ENCODE measurements at regions not wholly inside any gene's neighbourhood (a gene's known extent, or its start where the extent isn't known, plus 50 kb on each side); places are given as distances from the start of the nearest gene placed in this dataset.

DNA sequence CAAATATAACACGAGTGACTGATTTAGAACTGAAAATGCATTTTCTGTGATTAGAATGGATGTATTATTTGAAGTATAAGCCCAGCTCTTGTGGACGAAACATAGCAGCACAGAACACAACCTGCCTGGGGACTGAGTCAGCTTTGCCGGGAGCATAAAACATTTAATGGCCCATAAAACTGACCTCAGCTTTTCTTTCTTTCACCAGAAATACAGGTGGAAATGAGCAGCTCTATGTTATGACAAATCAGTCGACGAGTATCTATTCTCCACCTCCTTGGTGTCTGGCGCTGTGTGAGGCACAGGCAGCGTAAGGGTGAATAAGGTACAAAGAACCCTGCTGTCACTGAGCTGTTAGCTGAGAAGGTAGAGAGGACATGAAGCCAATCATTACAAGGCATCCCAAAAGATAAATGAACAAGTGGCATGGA is 471.6 kb upstream of the AKR1E2 start:
- H3K27ac ChIP-seq (ENCODE audit: extremely low read depth, low read depth, low read length): peak overlapping the region; percentile 64
- H3K9me3 ChIP-seq (ENCODE audit: control insufficient read depth, insufficient read depth, low read depth, low read length): no peaks in the 10 kb centered on the region
- no peaks in the 10 kb centered on the region for H3K36me3 ChIP-seq (ENCODE audit: control insufficient read depth in 2 of 2, insufficient read depth in 1 of 2, low read length in 2 of 2)
- H3K4me3 ChIP-seq (ENCODE audit: low read depth, low read length): no peak overlapping the region
- H3K4me1 ChIP-seq (ENCODE audit: control insufficient read depth, insufficient read depth, low read length): peaks cover 22% of the 10 kb centered on the region
- CTCF ChIA-PET: interaction anchor here (0.5 to 1.2 kb wide), 4 partner anchors 10 to 526 kb away, joined by 3 to 4 read pairs (median 3); no protein-coding TSS in a partner anchor
- POLR2A ChIA-PET: interaction anchor here (1.1 to 1.3 kb wide), 2 partner anchors 10 to 569 kb away, joined by 4 to 8 read pairs; partner anchors contain the start of gene KLF6
- TF ChIP-seq HOXD13 (CRISPR knock-in tag; IDR thresholded peaks at IDR 0.05; ENCODE audit: borderline replicate concordance) (peak; percentile 46; the same call in 1 of the 2 replicates), ZNF518A (tag by site-specific recombination; conservative IDR thresholded peaks at IDR 0.05; ENCODE audit: low read depth) (0 out of 2 replicates have a peak, but pooled peaks have one; percentile 15), ZNF843 (tag by site-specific recombination; IDR thresholded peaks at IDR 0.05) (0 out of 2 replicates have a peak, but pooled peaks have one; percentile 16), OSR2 (tag by site-specific recombination; IDR thresholded peaks at IDR 0.05) (peak; percentile 66; the same call in 1 of the 2 replicates), ZNF596 (tag by site-specific recombination; IDR thresholded peaks at IDR 0.05) (no peak), ZNF555 (tag by site-specific recombination; conservative IDR thresholded peaks at IDR 0.05) (no peak), SP3 (tag by site-specific recombination; IDR thresholded peaks at IDR 0.05) (no peak), GLIS1 (tag by site-specific recombination; IDR thresholded peaks at IDR 0.05) (peak; percentile 80), TRIM28 (IDR thresholded peaks at IDR 0.05; ENCODE audit: borderline replicate concordance, low read length) (peak; percentile 94), SCRT2 (tag by site-specific recombination; IDR thresholded peaks at IDR 0.05) (peak; percentile 69), ZNF701 (tag by site-specific recombination; IDR thresholded peaks at IDR 0.05) (no peak), ZNF580 (tag by site-specific recombination; IDR thresholded peaks at IDR 0.05) (0 out of 2 replicates have a peak, but pooled peaks have one; percentile 53), SP7 (tag by site-specific recombination; IDR thresholded peaks at IDR 0.05) (peak; percentile 45), ZNF24 (tag by site-specific recombination; IDR thresholded peaks at IDR 0.05) (0 out of 2 replicates have a peak, but pooled peaks have one; percentile 22), ZNF16 (tag by site-specific recombination; IDR thresholded peaks at IDR 0.05; ENCODE audit: low read depth) (no peak), ZFP69B (tag by site-specific recombination; IDR thresholded peaks at IDR 0.05) (no peak), ZNF214 (tag by site-specific recombination; IDR thresholded peaks at IDR 0.05; ENCODE audit: borderline replicate concordance) (no peak), SETDB1 (IDR thresholded peaks at IDR 0.05; ENCODE audit: insufficient read length, low read length) (peak; percentile 23), ZNF660 (tag by site-specific recombination; IDR thresholded peaks at IDR 0.05) (0 out of 2 replicates have a peak, but pooled peaks have one; percentile 65), ZNF366 (tag by site-specific recombination; conservative IDR thresholded peaks at IDR 0.05) (peak; percentile 83), ZNF561 (tag by site-specific recombination; IDR thresholded peaks at IDR 0.05; ENCODE audit: borderline replicate concordance) (0 out of 2 replicates have a peak, but pooled peaks have one; percentile 36), ZNF600 (tag by site-specific recombination; IDR thresholded peaks at IDR 0.05) (peak; percentile 76), ZNF404 (tag by site-specific recombination; IDR thresholded peaks at IDR 0.05) (no peak), ZFP3 (tag by site-specific recombination; IDR thresholded peaks at IDR 0.05; ENCODE audit: low read depth) (no peak), ZNF76 (tag by site-specific recombination; IDR thresholded peaks at IDR 0.05; ENCODE audit: borderline replicate concordance, low read depth) (no peak), ZXDB (tag by site-specific recombination; IDR thresholded peaks at IDR 0.05) (peak; percentile 44; the same call in 1 of the 2 replicates)
- TF ChIP-seq, protein P1, sequence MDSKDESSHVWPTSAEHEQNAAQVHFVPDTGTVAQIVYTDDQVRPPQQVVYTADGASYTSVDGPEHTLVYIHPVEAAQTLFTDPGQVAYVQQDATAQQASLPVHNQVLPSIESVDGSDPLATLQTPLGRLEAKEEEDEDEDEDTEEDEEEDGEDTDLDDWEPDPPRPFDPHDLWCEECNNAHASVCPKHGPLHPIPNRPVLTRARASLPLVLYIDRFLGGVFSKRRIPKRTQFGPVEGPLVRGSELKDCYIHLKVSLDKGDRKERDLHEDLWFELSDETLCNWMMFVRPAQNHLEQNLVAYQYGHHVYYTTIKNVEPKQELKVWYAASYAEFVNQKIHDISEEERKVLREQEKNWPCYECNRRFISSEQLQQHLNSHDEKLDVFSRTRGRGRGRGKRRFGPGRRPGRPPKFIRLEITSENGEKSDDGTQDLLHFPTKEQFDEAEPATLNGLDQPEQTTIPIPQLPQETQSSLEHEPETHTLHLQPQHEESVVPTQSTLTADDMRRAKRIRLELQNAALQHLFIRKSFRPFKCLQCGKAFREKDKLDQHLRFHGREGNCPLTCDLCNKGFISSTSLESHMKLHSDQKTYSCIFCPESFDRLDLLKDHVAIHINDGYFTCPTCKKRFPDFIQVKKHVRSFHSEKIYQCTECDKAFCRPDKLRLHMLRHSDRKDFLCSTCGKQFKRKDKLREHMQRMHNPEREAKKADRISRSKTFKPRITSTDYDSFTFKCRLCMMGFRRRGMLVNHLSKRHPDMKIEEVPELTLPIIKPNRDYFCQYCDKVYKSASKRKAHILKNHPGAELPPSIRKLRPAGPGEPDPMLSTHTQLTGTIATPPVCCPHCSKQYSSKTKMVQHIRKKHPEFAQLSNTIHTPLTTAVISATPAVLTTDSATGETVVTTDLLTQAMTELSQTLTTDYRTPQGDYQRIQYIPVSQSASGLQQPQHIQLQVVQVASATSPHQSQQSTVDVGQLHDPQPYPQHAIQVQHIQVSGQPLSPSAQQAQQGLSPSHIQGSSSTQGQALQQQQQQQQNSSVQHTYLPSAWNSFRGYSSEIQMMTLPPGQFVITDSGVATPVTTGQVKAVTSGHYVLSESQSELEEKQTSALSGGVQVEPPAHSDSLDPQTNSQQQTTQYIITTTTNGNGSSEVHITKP (tag by site-specific recombination; IDR thresholded peaks at IDR 0.05): no peak
- TF ChIP-seq, protein P2, sequence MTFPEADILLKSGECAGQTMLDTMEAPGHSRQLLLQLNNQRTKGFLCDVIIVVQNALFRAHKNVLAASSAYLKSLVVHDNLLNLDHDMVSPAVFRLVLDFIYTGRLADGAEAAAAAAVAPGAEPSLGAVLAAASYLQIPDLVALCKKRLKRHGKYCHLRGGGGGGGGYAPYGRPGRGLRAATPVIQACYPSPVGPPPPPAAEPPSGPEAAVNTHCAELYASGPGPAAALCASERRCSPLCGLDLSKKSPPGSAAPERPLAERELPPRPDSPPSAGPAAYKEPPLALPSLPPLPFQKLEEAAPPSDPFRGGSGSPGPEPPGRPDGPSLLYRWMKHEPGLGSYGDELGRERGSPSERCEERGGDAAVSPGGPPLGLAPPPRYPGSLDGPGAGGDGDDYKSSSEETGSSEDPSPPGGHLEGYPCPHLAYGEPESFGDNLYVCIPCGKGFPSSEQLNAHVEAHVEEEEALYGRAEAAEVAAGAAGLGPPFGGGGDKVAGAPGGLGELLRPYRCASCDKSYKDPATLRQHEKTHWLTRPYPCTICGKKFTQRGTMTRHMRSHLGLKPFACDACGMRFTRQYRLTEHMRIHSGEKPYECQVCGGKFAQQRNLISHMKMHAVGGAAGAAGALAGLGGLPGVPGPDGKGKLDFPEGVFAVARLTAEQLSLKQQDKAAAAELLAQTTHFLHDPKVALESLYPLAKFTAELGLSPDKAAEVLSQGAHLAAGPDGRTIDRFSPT (tag by site-specific recombination; IDR thresholded peaks at IDR 0.05): 0 out of 2 replicates have a peak, but pooled peaks have one; percentile 16
